ENCODE measurements at regions not wholly inside any gene's neighbourhood (a gene's known extent, or its start where the extent isn't known, plus 50 kb on each side); places are given as distances from the start of the nearest gene placed in this dataset.
"Not testable (repeated sequence)": the region's sequence is repeated elsewhere in the genome, so short reads cannot be mapped to it uniquely, and the experiment has no call there.

- not testable (repeated sequence) for TF ChIP-seq POLR2A, CTCF (IDR thresholded peaks at IDR 0.05)
Measured at GRCh38 chr9:129412176-129412813, 208.6 kb downstream of the C9orf50 start.

All from heart left ventricle (tissue), 13 donors.